AG20443 (cell line): ENCODE measurements at regions not wholly inside any gene's neighbourhood (a gene's known extent, or its start where the extent isn't known, plus 50 kb on each side); places are given as distances from the start of the nearest gene placed in this dataset.

ENCODE experiments used
- DNase-seq: peaks from one replicate; pipeline ENCODE4 v3.0.0; 2012; ENCODE audit warnings: low spot score, mixed read lengths

DNA sequence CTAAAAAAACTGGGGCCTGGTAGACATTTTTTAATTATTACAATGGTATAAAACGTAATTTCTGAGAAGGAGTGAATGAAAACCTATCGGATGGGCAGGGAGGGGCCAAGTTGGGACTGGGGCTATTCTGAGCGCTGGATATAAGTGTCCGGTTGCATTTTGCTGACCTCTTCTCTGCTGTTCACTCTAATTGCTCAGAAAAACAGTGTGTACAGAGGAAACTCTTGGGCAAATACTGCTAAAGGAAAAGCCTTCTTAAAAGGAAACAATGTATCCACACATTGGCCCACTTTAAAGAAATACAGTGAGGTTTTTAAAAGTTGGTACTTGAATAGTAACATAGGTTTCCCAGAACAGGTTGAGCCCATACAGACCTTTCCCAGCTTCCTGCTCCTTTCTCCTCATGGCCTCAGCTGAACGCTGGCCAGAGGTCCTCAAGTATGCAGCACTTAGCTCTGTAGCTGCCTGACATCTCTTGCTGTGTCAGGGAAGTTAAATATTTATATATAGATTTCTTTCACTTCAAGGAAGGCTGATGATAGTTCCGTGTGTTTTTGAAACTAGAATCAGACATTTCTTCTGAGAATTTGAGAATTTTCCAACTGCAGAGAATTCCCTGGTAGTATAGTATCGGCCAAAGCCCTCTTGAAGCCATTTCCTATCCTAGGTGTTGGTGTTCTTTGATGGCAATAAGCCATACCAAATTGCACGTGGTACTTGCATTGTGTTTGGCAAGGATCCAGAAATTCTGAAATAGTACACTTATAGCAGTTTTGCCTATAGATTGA, 97.1 kb upstream of the SLC4A4 start:
- DNase-seq, result no peak

DNA sequence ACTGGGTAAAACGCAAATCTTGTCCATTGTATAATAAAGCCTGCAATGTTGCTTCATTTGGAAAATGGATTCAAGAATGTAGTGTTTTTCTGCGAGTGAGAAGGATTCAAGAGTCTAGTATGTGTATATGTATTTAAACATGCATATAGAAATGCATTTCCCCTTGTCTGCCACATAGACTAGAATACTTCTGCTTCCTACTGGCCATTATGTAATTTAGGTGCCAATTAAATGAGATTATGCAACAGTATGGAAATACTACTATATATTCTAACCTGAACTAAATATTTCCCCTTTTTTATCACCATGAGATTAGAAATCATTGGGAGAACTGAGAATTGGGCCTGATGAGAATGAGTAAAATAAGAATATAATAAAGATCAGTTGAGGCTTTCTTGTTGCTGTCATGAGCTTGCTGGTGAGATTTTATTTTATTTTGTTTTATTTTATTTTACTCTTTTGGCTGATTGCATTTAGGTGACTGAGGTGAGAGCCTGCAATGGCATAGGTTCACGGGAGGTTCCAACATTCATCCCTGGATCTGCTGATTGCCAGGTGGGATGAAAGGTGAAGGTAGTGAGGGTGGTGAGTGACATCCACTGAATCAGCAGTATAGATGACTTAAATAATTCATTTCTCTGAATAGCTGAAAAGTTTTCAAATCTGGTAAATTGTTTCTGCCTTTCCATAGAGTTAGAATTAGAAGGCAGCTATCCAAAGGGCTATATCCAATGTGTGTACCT, 95.6 kb upstream of the SLC4A4 start:
- no peak for DNase-seq

DNA sequence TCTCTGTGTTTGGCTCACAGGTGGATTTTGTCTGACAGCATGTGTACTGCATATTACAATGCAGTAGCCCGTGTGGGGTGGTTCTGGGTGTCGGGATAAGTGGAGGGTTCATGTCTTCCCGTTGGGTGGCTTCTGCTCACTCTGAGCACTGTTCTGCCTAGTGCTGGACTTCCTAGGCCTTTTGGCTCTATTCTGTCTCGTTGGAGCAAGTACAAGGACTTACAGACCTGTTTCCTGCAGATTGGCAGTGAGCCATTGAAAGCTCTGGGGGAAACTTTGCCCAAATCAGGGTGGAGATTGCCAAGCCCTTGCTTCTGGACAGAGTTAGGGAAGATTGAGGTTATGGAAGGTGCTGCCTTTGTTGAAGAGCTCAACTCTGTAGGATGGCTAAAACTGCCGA, 91.1 kb upstream of the SLC4A4 start:
- no peak for DNase-seq

DNA sequence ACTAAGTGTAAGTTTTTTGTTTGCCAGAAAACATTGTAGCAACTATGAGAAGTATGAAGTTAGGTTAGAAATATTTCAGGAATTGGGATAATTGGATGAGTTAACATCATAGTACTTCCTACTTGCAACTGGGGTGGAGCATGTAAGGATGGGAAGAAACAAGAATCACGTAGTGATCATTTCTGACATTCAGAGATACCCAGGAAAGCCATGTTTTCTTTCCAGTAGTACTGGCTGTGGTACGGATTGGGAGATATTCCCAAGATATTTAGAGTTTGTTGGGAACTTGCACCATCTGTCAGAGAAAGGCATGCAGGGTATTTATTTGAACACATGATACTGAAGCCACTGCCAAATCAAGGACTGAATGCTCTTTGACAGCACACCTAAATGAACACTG, 87.6 kb upstream of the SLC4A4 start:
- peak; percentile 81 for DNase-seq

DNA sequence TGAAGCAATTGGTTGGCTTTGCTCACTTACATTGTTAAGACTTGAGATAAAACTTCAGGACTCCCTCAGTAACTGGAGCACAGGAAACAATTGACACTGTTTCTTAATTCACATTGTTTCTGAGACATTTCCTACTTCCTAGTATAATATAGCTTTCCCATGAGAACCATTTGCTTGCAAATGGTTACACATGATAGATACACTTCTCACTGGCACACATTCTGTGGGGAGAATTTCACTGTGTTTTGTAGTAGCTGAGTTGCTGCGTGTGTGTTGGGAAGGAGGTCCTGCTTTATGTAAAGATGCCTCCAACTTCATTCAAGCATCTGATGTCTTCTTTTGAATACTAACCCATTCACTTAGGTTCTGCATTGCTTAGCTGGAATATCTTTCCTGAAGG, 85.3 kb upstream of the SLC4A4 start:
- no peak for DNase-seq

- no peak for DNase-seq
These were observed 84.3 kb upstream of the SLC4A4 start for GRCh38 chr4:71254451-71255012.

- no peak for DNase-seq
These were observed 82.8 kb upstream of the SLC4A4 start for GRCh38 chr4:71255976-71256375.

GRCh38 chr4:71257761-71258160, 81.1 kb upstream of the SLC4A4 start:
- no peak for DNase-seq

GRCh38 chr4:71258323-71258722, 80.5 kb upstream of the SLC4A4 start:
- DNase-seq, result no peak

GRCh38 chr4:71259280-71259679, 79.5 kb upstream of the SLC4A4 start:
- no peak for DNase-seq

DNA sequence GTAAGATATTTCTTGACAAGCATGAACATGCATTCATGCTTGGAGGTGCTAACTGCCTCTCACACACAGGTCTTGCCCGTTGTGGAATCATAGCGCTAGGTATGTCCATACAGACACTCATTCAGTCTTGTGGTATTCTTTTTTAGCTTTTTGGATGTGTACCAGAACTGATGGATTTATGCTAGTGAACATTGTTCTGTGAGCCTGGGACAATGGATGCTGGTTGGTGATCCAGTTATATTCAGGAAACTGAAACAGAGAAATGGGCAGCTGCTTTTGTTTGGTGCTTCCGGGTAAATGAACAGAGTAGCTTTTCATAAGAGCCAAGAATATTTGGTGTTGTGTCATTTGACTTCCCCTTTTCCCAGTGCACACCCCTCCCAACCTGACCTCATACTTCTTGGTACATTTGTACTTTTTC, 78.9 kb upstream of the SLC4A4 start:
- DNase-seq, result no peak

- no peak for DNase-seq
These were observed 78.3 kb upstream of the SLC4A4 start for GRCh38 chr4:71260544-71260943.

DNA sequence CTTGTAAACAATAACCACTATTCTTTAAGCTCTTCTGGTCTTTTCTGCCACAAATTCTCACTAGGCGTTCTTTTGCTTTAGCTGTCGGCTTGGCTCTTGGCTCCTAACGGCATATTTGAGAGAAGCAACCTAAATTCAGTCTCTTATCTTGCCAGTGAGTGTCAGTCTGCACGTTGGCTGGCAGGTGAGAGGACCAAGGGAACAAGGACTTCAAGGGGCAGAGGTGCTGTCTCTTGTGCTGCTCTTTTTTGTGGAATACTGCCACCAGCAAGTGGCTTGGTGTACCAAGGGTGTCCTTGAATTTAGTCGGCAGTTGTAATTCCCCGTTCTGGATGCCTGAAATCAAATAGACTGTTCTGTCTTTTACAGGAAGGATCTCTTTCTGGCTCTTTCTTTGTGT, 77.8 kb upstream of the SLC4A4 start:
- no peak for DNase-seq

GRCh38 chr4:71261633-71262121, 77.1 kb upstream of the SLC4A4 start:
- DNase-seq, result no peak

DNA sequence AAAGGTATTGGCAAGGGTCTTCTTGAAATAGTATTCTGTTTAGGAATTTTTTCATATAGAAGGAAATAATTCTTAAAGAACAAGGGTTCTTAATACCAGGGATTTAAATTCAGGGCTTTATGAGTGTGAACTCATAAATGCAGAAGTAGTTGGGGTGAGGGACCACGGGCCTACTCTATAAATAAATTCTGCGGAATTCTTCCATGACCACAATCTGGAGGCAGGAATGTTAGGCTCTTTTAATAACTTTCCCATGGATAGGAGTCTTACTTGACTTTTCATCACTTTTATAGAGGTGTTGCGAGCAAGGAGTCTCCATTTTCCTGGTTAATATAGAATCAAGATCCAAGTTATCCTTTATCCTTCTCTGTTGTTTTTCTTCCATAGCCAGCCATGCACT, 76.7 kb upstream of the SLC4A4 start:
- DNase-seq, result no peak

GRCh38 chr4:71266090-71266794, 72.6 kb upstream of the SLC4A4 start:
- peak; percentile 73 for DNase-seq

DNA sequence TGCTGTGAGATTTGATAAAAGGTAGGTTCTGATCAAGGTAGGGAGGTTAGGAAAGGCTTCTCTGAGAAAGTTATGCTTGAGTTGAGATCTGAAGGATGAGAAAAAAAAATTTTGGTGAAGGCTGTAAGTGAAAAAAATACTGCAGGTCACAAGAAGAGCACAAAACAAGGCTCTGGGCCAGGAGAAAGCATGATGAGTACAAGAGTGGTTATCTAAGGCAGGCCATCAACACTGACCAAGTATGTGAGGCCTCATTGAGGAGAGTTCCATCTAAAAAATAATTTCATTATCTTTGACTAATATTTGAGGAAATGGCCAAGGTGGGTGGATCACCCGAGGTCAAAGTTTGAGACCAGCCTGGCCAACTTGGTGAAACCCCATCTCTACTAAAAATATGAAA, 71.6 kb upstream of the SLC4A4 start:
- DNase-seq, result no peak

- no peak for DNase-seq
These were observed 70.7 kb upstream of the SLC4A4 start for GRCh38 chr4:71268166-71268565.

GRCh38 chr4:71269233-71269632, 69.6 kb upstream of the SLC4A4 start:
- no peak for DNase-seq

GRCh38 chr4:71270901-71271300, 67.9 kb upstream of the SLC4A4 start:
- no peak for DNase-seq

- no peak for DNase-seq
These were observed 65.8 kb upstream of the SLC4A4 start for GRCh38 chr4:71272976-71273375.

DNA sequence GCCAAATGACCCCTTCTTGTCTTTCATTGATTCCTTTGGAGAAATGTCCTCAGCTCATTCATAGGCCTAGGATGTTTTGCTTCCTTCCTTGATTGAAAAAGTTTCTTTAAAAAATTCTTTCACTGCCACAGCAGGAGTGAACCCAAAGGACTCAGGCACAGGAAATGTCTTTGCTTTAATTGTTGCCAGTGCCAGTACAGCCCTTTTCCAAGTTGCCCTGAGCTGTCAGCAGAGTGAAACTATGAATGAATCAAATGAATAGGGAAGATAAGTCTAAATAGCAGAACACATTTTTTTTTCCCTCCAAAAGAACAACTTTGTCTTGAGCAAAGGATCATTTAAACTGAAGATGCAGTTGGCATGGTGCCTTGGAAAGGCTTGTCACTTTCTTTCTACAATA, 63.8 kb upstream of the SLC4A4 start:
- no peak for DNase-seq

- DNase-seq, result no peak
These were observed 63.2 kb upstream of the SLC4A4 start for GRCh38 chr4:71275570-71275969.
